NCI-H510A (cell line): ENCODE measurements at regions not wholly inside any gene's neighbourhood (a gene's known extent, or its start where the extent isn't known, plus 50 kb on each side); places are given as distances from the start of the nearest gene placed in this dataset.

Source experiments
- DNase-seq: peaks from one replicate; lab custom pipeline; 2025; lab: John Stamatoyannopoulos, UW

GRCh38 chr15:62985768-62986167 is 56.8 kb upstream of the TPM1 start:
- DNase-seq = no peak

DNA sequence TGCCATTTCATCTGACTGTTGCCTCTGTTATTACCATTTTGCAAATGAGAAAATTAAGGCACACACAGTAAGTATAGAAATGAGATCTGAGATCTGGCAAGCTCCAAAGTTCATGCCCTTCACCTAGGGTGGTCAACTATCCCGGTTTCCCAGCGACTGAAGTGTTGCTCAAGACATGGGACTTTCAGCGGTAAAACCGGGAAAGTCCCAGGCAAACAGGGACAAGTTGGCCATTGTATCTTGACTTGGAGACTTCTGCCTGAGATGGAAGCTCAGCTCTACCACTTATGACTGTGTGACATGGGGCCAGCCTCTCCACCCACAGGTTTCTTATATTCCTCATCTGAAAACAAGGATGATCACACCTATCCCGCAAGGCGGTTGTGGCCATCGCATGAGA is 55.6 kb upstream of the TPM1 start:
- DNase-seq = no peak

GRCh38 chr15:62988701-62989100 is 53.8 kb upstream of the TPM1 start:
- DNase-seq = no peak

DNA sequence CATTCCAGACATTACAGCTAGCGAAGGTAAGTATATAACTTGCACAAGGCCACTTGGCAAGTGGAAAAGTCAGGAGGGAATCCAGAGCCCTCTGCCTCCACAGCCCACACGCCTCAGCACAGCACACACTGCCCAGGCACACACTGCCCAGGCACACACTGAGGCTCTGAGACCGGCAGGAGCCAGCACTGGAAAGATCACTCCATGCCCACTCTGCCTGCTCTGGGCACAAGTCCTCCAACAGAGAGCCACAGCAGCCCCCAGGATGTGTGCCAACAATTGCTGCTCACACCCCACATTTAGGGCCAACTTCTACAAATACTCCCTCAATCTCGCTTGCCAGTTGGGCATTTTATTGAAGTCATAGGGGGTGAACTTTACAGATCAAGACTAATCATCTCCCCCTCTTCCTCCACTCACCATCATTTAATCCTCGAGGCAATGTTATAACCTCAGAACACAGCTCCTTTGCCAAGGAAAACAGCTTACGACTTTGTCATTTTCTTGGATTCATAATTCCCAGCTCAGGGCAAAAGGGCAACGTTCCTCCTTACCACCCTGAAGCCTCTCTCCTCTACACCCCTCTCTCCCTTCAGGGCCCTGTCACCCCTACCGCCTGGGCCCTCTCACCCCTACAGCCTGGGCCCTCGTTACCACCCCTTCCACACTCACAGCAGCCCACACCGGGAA is 53.0 kb upstream of the TPM1 start:
- DNase-seq = no peak

GRCh38 chr15:62991698-62992097 is 50.8 kb upstream of the TPM1 start:
- no peak for DNase-seq

DNA sequence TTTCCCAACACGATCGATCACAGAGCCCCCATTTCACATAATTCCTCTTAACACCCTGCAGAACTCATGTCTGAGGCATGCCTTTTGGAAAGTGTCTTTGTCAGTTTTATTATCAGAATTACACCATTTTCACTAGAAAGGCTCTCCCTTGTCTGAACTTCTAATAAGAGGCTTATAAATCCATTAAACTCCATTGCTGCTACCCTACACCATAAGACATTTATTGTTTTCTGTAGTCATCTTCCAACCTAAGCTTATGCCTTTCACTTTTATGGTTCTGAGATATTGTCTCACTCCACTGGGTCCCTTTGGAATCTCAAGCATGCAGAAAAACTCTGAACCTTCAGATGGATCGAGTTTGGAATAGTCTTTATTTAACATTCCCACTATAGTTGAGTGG is 50.2 kb upstream of the TPM1 start:
- DNase-seq = no peak
